DMS53 (cell line): ENCODE measurements at regions not wholly inside any gene's neighbourhood (a gene's known extent, or its start where the extent isn't known, plus 50 kb on each side); places are given as distances from the start of the nearest gene placed in this dataset.
"Not testable (repeated sequence)": the region's sequence is repeated elsewhere in the genome, so short reads cannot be mapped to it uniquely, and the experiment has no call there.

ENCODE experiments used
- DNase-seq: peaks from one replicate; lab custom pipeline; 2025; lab: John Stamatoyannopoulos, UW

GRCh38 chr17:70739065-70739464 is 569.7 kb downstream of the KCNJ2 start:
- no peak for DNase-seq

GRCh38 chr17:70746574-70746973 is 577.2 kb downstream of the KCNJ2 start:
- DNase-seq, result not testable (repeated sequence)

GRCh38 chr17:70750983-70751382 is 581.7 kb downstream of the KCNJ2 start:
- no peak for DNase-seq

- DNase-seq, result not testable (repeated sequence)
Measured at GRCh38 chr17:70752461-70752860, 583.1 kb downstream of the KCNJ2 start.

GRCh38 chr17:70752966-70753467 is 583.7 kb downstream of the KCNJ2 start:
- peak; percentile 22 for DNase-seq

GRCh38 chr17:70763018-70763417 is 593.7 kb downstream of the KCNJ2 start:
- no peak for DNase-seq

GRCh38 chr17:70767102-70767701 is 597.9 kb downstream of the KCNJ2 start:
- peak; percentile 65 for DNase-seq

- no peak for DNase-seq
Measured at GRCh38 chr17:70769956-70770355, 600.6 kb downstream of the KCNJ2 start.

GRCh38 chr17:70771804-70772386 is 602.6 kb downstream of the KCNJ2 start:
- DNase-seq, result no peak

- DNase-seq, result no peak
Measured at GRCh38 chr17:70772761-70773160, 603.4 kb downstream of the KCNJ2 start.

- DNase-seq, result no peak
Measured at GRCh38 chr17:70773258-70773657, 603.9 kb downstream of the KCNJ2 start.

GRCh38 chr17:70774339-70775117 is 605.2 kb downstream of the KCNJ2 start:
- DNase-seq, result no peak

GRCh38 chr17:70775679-70776078 is 606.3 kb downstream of the KCNJ2 start:
- DNase-seq, result peak; percentile 36

GRCh38 chr17:70776441-70776840 is 607.1 kb downstream of the KCNJ2 start:
- no peak for DNase-seq

GRCh38 chr17:70780031-70780430 is 610.7 kb downstream of the KCNJ2 start:
- DNase-seq, result no peak

GRCh38 chr17:70786081-70786480 is 616.7 kb downstream of the KCNJ2 start:
- DNase-seq, result no peak

GRCh38 chr17:70787721-70788300 is 618.5 kb downstream of the KCNJ2 start:
- no peak for DNase-seq

GRCh38 chr17:70791748-70792443 is 622.6 kb downstream of the KCNJ2 start:
- DNase-seq, result no peak

GRCh38 chr17:70794738-70795137 is 625.4 kb downstream of the KCNJ2 start:
- DNase-seq, result no peak

GRCh38 chr17:70795620-70796019 is 626.3 kb downstream of the KCNJ2 start:
- DNase-seq, result no peak

GRCh38 chr17:70796757-70797156 is 627.4 kb downstream of the KCNJ2 start:
- DNase-seq, result peak; percentile 15

GRCh38 chr17:70797166-70797565 is 627.8 kb downstream of the KCNJ2 start:
- DNase-seq, result no peak
